Panc1 (cell line): ENCODE measurements at regions not wholly inside any gene's neighbourhood (a gene's known extent, or its start where the extent isn't known, plus 50 kb on each side); places are given as distances from the start of the nearest gene placed in this dataset.
A peak's percentile ranks its signal among the peaks of the same experiment; 100 is the strongest.

ENCODE experiments used
- ATAC-seq: fragments of 200-7000 bp; cut with Tn5 transposase; 2 replicates; pipeline ENCODE4 v1.9.1; 2020; ENCODE audit warnings: mild to moderate bottlenecking, moderate library complexity
- BruUV-seq: library from RNA; stranded (reverse); fragments of 400-500 nt; replicated peaks from 2 replicates; lab custom pipeline; 2021; lab: Mats Ljungman, UMichigan
- CTCF ChIA-PET: fragments of 300-600 bp; sonication (Branson Sonifier 250); formaldehyde crosslinking; loops from one replicate; lab custom pipeline; 2022; ENCODE audit warnings: antibody characterized with exemption; lab: Charles Lee
- POLR2A ChIA-PET: fragments of 300-600 bp; sonication (Branson Sonifier 250); formaldehyde crosslinking; loops from one replicate; lab custom pipeline; 2022; ENCODE audit warnings: antibody characterized with exemption; lab: Charles Lee
- DNase-seq: peaks from one replicate; pipeline ENCODE4 v3.0.0-alpha.2; 2010; ENCODE audit warnings: low read depth, low spot score
- H3K27ac ChIP-seq: 2 replicates; pipeline ENCODE4 v1.5.1; 2011; ENCODE audit warnings: mild to moderate bottlenecking, low read length, inconsistent platforms
- H3K27me3 ChIP-seq: fragments of 200-500 bp; sonication (Bioruptor generic); 2 replicates; pipeline ENCODE4 v1.6.0; 2014; ENCODE audit warnings: low read length, inconsistent platforms; ENCODE audit not compliant: control insufficient read depth, insufficient read depth
- H3K36me3 ChIP-seq: fragments of 200-500 bp; sonication (Bioruptor generic); 2 replicates; pipeline ENCODE4 v1.5.1; 2014; ENCODE audit warnings: inconsistent platforms, mild to moderate bottlenecking, low read length, moderate library complexity; ENCODE audit not compliant: control insufficient read depth, insufficient read depth
- H3K4me1 ChIP-seq: 2 replicates; pipeline ENCODE4 v1.5.1; 2011; ENCODE audit warnings: inconsistent platforms, mild to moderate bottlenecking, low read length, moderate library complexity; ENCODE audit not compliant: control insufficient read depth, insufficient read depth
- H3K4me3 ChIP-seq, 2 experiments: 2 replicates each; pipeline ENCODE4 v1.5.1; 2011 to 2012; ENCODE audit warnings: low read depth in 2 of 2, low read length in 2 of 2, mild to moderate bottlenecking in 2 of 2, inconsistent platforms in 1 of 2, moderate library complexity in 1 of 2
- H3K9me3 ChIP-seq: fragments of 200-500 bp; sonication (Bioruptor generic); 2 replicates; pipeline ENCODE4 v1.5.1; 2014; ENCODE audit warnings: low read depth, mild to moderate bottlenecking, inconsistent platforms, low read length, moderate library complexity; ENCODE audit not compliant: control insufficient read depth, insufficient read depth
- POLR2AphosphoS5 ChIP-seq: IDR thresholded peaks from 2 replicates; pipeline ENCODE4 v1.6.1; 2012; ENCODE audit warnings: mild to moderate bottlenecking, low read depth, low read length, moderate library complexity
- REST ChIP-seq, 2 experiments: IDR thresholded peaks; 2 replicates each; pipeline ENCODE4 v1.6.1; 2011 to 2012; ENCODE audit warnings: low read depth in 2 of 2, control low read depth in 1 of 2, low read length in 1 of 2, mild to moderate bottlenecking in 1 of 2, moderate library complexity in 1 of 2; ENCODE audit not compliant: insufficient read depth in 1 of 2
- SIN3A ChIP-seq: IDR thresholded peaks from 2 replicates; pipeline ENCODE4 v1.6.1; 2012; ENCODE audit warnings: low read depth, mild to moderate bottlenecking, low read length, moderate library complexity, borderline replicate concordance; ENCODE audit not compliant: insufficient read depth
- TCF7L2 ChIP-seq: IDR thresholded peaks from 2 replicates; pipeline ENCODE4 v1.6.1; 2011; ENCODE audit warnings: mild to moderate bottlenecking, low read depth, low read length, inconsistent platforms
- in situ Hi-C: cut with HindIII; loops from 2 replicates; pipeline ENCODE4 v1.10.0; 2016; ENCODE audit warnings: low sequenced_read_pairs, low pct_unique_long_range_greater_than_20kb
- intact Hi-C: fragments of 100-400 bp; cut with micrococcal nuclease; formaldehyde crosslinking; loops from one replicate; pipeline ENCODE4 v1.10.0; 2022; ENCODE audit not compliant: unreplicated experiment
- TF ChIP-seq, protein P1 (sequence below): fragments of 450-650 bp; IDR thresholded peaks from 2 replicates; pipeline ENCODE4 v1.5.1; 2017; ENCODE audit warnings: mild to moderate bottlenecking

DNA sequence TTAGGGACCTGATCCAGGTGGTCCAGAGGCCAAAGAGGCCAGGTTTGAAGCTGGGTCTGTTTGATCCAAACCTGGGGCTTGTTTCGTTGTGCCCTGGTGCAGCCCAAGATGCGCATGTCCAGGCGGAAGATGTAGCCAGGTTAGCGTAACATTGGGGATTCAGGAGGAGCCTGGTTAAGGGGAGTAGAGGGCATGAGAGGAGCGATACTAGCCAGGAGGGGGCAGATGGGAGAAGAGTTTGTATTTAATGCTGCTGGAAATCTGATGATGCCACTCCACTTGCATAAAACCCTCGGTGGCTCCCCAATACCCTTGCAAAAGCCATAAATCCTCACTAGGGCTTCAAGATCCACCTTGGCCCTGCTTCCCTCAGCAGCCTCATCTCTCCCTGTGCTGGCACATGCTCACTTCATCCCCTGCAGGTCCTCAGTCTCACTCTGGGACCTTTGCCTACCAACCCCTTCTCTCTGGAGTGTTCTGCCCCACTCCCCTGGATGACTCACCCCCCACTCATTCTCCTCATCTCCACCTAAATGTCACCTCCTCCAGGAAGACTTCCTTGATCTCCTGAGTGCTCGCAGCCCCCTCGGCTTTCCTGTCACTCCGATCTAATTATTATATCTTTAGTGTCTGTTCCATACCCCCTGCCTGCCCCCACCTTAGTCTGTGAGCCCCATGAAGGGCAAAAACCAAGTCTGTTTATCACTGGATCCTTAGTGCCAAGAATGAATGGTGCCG, 95.9 kb downstream of the MIAT start:
- no peak overlapping the region for H3K27ac ChIP-seq
- DNase-seq (no peak), ATAC-seq (no peak)
- no peaks in the 10 kb centered on the region for H3K27me3 ChIP-seq
- CTCF ChIA-PET, result no interaction called here
- TF ChIP-seq, protein P1, sequence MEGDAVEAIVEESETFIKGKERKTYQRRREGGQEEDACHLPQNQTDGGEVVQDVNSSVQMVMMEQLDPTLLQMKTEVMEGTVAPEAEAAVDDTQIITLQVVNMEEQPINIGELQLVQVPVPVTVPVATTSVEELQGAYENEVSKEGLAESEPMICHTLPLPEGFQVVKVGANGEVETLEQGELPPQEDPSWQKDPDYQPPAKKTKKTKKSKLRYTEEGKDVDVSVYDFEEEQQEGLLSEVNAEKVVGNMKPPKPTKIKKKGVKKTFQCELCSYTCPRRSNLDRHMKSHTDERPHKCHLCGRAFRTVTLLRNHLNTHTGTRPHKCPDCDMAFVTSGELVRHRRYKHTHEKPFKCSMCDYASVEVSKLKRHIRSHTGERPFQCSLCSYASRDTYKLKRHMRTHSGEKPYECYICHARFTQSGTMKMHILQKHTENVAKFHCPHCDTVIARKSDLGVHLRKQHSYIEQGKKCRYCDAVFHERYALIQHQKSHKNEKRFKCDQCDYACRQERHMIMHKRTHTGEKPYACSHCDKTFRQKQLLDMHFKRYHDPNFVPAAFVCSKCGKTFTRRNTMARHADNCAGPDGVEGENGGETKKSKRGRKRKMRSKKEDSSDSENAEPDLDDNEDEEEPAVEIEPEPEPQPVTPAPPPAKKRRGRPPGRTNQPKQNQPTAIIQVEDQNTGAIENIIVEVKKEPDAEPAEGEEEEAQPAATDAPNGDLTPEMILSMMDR, result peak; percentile 16; the same call in 1 of the 2 replicates
- no peak for TF ChIP-seq POLR2AphosphoS5
- H3K9me3 ChIP-seq, result no peaks in the 10 kb centered on the region
- in situ Hi-C loops (no loop called here), intact Hi-C loops (no loop called here)
- no peak overlapping the region for H3K4me3 ChIP-seq
- H3K4me1 ChIP-seq, result no peaks in the 10 kb centered on the region
- BruUV-seq, result no TSS peak
- H3K36me3 ChIP-seq, result no peaks in the 10 kb centered on the region
- POLR2A ChIA-PET, result no interaction called here

- BruUV-seq, result no TSS peak
- in situ Hi-C loops, result no loop called here
Measured at GRCh38 chr22:26756675-26757293, 99.4 kb downstream of the MIAT start.

More at GRCh38 chr22:26756675-26757293, 99.4 kb downstream of the MIAT start:
- H3K9me3 ChIP-seq, result no peaks in the 10 kb centered on the region
- H3K36me3 ChIP-seq, result no peaks in the 10 kb centered on the region
- CTCF ChIA-PET, result interaction anchor here (0.7 kb wide), 1 partner anchor 505 kb away, joined by 3 read pairs; no protein-coding TSS in a partner anchor
- no peaks in the 10 kb centered on the region for H3K27me3 ChIP-seq
- POLR2A ChIA-PET, result no interaction called here
- no peaks in the 10 kb centered on the region for H3K4me1 ChIP-seq
- ATAC-seq, result no peak
- intact Hi-C loops, result no loop called here
- no peak overlapping the region for H3K4me3 ChIP-seq
- no peak overlapping the region for H3K27ac ChIP-seq
- no peak for DNase-seq
- TF ChIP-seq, protein P1, result peak; percentile 79
- no peak for TF ChIP-seq SIN3A
- no peak for TF ChIP-seq POLR2AphosphoS5
- TF ChIP-seq REST (IDR thresholded peaks at IDR 0.05; ENCODE audit: insufficient read depth in 1 of 2, low read depth in 2 of 2, low read length in 1 of 2), result no peak
- no peak for TF ChIP-seq TCF7L2
